GM12874 (cell line): ENCODE measurements at regions not wholly inside any gene's neighbourhood (a gene's known extent, or its start where the extent isn't known, plus 50 kb on each side); places are given as distances from the start of the nearest gene placed in this dataset.

Experiments
- TF ChIP-seq, protein P1 (sequence below): IDR thresholded peaks from 2 replicates; pipeline ENCODE4 v1.5.1; 2011; ENCODE audit warnings: low read depth, mild to moderate bottlenecking, control low read depth, low read length, moderate library complexity; ENCODE audit not compliant: insufficient read depth

DNA sequence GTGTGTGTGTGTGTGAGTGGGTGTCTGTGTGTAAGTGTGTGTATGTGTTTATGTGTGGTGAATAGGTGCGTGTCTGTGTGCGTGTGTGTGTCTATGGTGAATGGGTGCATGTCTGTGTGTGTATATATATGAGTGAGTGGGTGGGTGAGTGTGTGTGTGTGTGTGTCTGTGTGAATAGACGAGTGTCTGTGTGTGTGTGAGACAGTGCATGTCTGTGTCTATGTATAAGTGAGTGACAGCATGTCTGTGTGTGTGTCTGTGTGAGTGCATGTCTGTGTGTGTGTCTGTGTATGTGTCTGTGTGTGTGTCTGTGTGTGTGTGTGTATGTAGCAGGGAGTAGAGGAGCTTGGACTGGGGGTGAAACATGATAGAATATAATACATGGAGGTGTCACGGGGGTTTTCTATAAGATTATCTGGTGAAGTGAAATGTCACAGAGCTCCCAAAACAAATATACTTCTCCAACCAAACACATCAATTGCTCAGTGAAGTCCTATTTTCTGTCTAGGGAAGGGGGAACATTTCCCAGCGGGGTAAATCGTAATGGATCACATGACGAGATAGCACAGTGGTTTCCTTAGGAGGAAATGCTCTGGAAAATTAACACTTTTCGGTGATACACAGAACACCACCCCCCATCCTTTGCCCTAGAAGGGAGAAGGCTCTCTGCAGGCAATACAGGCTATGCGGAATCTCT lies 723.3 kb upstream of the CELF2 start:
- TF ChIP-seq, protein P1, sequence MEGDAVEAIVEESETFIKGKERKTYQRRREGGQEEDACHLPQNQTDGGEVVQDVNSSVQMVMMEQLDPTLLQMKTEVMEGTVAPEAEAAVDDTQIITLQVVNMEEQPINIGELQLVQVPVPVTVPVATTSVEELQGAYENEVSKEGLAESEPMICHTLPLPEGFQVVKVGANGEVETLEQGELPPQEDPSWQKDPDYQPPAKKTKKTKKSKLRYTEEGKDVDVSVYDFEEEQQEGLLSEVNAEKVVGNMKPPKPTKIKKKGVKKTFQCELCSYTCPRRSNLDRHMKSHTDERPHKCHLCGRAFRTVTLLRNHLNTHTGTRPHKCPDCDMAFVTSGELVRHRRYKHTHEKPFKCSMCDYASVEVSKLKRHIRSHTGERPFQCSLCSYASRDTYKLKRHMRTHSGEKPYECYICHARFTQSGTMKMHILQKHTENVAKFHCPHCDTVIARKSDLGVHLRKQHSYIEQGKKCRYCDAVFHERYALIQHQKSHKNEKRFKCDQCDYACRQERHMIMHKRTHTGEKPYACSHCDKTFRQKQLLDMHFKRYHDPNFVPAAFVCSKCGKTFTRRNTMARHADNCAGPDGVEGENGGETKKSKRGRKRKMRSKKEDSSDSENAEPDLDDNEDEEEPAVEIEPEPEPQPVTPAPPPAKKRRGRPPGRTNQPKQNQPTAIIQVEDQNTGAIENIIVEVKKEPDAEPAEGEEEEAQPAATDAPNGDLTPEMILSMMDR, result no peak

DNA sequence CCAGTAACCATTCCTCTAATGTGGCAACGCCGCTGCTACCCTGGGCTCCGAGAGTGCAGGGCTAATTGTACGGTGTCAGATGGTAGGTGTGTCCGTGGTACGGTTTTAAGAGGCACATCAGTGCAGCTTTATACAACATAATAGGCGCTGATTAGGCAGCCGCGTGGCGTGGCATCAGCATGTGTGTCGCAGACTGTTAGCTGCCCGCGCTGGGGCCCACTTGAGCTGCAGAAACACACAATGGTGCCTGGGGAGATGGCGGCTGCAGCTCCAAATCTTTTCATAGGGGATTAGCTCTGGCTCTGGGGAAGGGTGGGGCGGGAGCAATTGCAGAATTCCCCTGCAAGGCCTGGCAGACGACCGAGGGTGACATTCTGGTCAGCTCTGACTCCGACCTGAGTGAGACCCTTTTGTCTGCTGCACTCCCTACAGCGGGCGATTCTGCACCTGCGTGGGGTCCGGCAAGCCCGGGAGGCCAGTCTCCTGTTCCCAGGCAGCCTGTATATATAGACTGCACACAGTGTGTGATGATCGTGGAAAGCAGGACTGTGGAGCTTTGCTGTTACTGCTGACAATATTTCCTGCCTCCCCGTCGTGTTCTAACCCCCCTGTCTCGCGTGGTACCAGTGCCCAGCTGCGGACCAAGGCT lies 722.7 kb upstream of the CELF2 start:
- TF ChIP-seq, protein P1, result no peak

DNA sequence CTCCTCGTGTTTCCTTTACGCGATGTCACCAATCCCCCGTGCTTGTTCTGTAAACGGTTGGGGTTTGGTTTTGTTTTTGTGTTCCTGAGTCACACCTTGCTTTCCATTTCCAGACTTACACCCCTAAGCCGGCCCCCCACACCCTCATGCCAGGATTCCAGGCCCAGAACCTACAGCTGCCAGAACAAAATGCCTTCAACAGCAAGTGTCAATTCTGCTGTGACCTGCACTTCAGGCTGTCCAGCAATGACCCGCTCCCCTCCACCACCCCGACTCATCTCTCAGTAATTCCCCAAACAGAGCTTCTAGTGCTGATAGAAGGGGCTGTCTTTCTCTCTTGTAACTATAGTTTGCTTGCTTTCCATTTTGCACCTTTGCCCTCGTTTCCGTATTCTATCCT lies 722.1 kb upstream of the CELF2 start:
- TF ChIP-seq, protein P1, result no peak

DNA sequence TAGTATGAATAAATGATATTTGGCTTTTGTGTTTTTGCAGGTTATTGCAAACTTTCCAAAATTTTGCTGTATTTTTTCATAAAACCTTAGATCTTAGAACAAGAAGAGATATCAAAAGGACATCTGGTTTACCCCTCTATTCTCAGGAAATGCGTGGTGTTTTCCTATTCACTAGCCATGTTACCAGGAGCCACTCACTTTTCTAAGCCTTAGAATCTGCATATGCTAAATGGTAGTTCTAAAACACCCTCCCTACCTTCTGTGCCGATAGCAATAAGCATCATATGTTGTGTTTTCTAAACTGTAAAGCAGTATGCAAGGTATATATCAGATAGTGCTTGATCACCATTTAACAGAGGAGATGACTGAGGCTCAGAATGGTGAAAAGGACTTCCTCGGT lies 715.0 kb upstream of the CELF2 start:
- TF ChIP-seq, protein P1, result no peak

DNA sequence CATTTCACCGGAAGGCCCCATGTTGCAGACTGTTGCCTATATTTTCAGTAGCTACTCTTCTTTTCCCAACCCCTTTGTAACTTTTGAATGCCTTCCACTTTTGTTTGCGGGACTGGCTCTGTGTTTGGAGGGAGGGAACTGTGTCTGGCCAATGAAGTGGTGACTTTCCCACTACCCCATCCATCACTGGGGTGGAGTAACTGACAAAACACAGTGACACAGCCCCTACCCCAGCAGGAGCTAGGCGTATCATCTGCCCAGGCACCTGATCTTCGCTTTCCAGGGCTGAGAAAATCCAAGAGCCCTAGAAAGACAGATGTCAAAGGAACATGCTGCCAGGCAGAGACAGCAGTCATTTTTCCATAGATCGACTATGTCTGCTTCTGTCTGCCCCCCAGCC lies 710.6 kb upstream of the CELF2 start:
- TF ChIP-seq, protein P1, result no peak

DNA sequence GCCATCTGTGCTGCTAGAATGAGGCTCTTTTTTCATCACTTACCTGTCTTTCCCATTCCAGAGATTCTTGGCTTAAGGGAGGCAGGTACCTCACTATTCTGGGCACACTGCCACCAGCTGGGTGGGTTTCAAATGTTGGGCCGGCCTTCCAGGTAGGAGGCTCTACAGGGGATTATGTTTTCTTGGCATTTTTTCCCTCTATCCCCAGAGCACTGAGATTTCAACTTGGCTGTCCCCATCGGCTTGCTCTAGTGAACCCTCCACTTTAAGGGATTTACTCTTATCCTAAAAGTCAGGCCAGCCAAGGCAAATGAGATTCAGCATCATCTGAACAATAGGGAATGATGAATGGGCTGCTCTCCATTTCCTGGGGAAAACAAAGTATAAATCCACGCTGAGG lies 710.1 kb upstream of the CELF2 start:
- TF ChIP-seq, protein P1, result no peak

DNA sequence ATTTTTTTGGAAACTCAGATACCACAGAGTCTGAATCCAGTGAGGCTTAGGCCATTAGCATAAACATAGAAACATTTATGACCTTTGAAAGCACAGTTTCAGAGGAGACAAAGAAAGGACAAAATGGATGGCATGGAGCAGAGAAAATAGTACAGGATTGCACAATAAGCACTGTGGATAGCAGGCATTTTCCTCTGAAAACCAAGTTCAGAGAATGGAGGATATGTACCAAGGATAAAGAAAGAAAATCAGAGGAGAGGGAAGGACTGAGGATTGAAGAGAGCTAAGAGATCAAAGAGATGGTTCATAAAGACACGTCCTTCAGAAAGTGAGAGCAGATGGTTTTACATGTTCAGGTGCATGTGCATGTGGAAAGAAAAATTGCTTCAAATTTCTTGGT lies 707.2 kb upstream of the CELF2 start:
- TF ChIP-seq, protein P1, result no peak
